ENCODE measurements at regions not wholly inside any gene's neighbourhood (a gene's known extent, or its start where the extent isn't known, plus 50 kb on each side); places are given as distances from the start of the nearest gene placed in this dataset.

DNA sequence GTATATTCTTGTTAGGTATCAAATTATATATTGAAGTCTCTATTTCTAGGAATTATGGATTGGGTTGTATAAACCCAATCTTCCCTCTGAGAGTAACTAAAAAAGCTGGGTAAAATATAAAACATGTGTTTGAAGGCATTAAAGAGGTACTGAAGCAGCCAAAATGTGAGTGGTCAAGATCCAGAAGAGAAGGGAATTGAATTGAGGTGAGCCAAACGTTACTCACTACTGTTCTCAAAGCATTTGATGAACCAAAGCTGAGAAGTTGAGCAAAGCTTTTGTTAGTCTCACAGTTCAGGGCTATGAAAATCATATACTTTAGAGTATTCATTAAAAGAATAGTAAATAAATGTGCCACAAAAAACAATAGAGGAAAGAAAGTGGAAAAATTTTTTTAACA is 365.8 kb downstream of the BCKDHB start:
- Histone ChIP-seq H3F3A (replicated peaks; ENCODE audit: insufficient read depth) (no peaks in the 10 kb centered on the region), H3K9ac (no peak overlapping the region), H3K79me2 (ENCODE audit: insufficient read depth) (no peaks in the 10 kb centered on the region), H3K36me3 (replicated peaks in 1 of 2; ENCODE audit: control insufficient read depth in 1 of 2, insufficient read depth in 2 of 2, low read length in 1 of 2) (peaks cover 0 to 4% of the 10 kb centered on the region in 2 experiments), H4K20me1 (ENCODE audit: insufficient read depth) (no peaks in the 10 kb centered on the region), H3K9me2 (no peaks in the 10 kb centered on the region), H3K4me1 (ENCODE audit: control insufficient read depth in 1 of 2, insufficient read depth in 2 of 2, low read depth in 1 of 2, low read length in 1 of 2) (no peaks in the 10 kb centered on the region; a peak in 1 of 4 replicates), H3K4me2 (no peak overlapping the region), H3K27me3 (ENCODE audit: insufficient read depth) (no peaks in the 10 kb centered on the region), H2AFZ (ENCODE audit: low read depth) (no peak overlapping the region), H3K27ac (ENCODE audit: low read depth in 2 of 2, low read length in 1 of 2) (no peak overlapping the region), H3K9me3 (no peaks in the 10 kb centered on the region; the same call in 1 of the 2 replicates), H3K4me3 (ENCODE audit: low read depth in 2 of 2, low read length in 1 of 2) (no peak overlapping the region)
- WGBS (ENCODE audit: low lambda C conversion rate) = 91% methylated on average over 1 of the region's 1 CpG
- ChIA-PET POLR2A (no interaction called here), CTCF (no interaction called here)
- no peak for DNase-seq
- TF ChIP-seq POLR2AphosphoS5 (IDR thresholded peaks at IDR 0.05; ENCODE audit: low read depth, low read length) = no peak

DNA sequence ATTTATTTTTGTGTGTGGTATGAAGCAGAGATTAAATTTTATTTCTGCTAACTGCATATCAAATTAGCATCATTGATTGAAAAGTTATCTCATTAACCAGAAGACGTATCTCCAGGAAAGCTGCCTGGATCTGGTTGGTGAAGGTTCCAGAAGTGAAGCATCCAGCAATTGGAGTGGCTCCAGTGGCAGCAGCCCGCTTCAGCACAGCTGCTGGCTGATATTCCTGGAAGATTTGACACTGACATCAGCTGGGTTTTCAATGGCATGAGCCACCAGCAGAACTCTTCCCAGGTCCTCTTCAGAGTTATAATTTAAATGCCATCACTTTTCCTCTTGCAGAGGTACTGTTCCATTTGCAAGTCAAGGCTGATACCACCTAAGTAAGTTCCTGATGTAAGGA is 363.5 kb downstream of the BCKDHB start:
- Histone ChIP-seq H3K9ac (no peak overlapping the region), H3K27me3 (ENCODE audit: insufficient read depth) (no peaks in the 10 kb centered on the region), H3F3A (replicated peaks; ENCODE audit: insufficient read depth) (no peaks in the 10 kb centered on the region), H3K4me1 (ENCODE audit: control insufficient read depth in 1 of 2, insufficient read depth in 2 of 2, low read depth in 1 of 2, low read length in 1 of 2) (no peaks in the 10 kb centered on the region; a peak in 1 of 4 replicates), H3K9me3 (no peaks in the 10 kb centered on the region; the same call in 1 of the 2 replicates), H3K9me2 (no peaks in the 10 kb centered on the region), H2AFZ (ENCODE audit: low read depth) (no peak overlapping the region), H3K79me2 (ENCODE audit: insufficient read depth) (no peaks in the 10 kb centered on the region), H3K36me3 (replicated peaks in 1 of 2; ENCODE audit: control insufficient read depth in 1 of 2, insufficient read depth in 2 of 2, low read length in 1 of 2) (peaks cover 0 to 4% of the 10 kb centered on the region in 2 experiments), H3K27ac (ENCODE audit: low read depth in 2 of 2, low read length in 1 of 2) (no peak overlapping the region), H3K4me3 (ENCODE audit: low read depth in 2 of 2, low read length in 1 of 2) (no peak overlapping the region), H3K4me2 (no peak overlapping the region), H4K20me1 (ENCODE audit: insufficient read depth) (no peaks in the 10 kb centered on the region)
- TF ChIP-seq RCOR1 (IDR thresholded peaks at IDR 0.05; ENCODE audit: low read length) = no peak
- no peak for TF ChIP-seq RAD21 (IDR thresholded peaks at IDR 0.05; ENCODE audit: low read length)
- TF ChIP-seq TAF1 (IDR thresholded peaks at IDR 0.05; ENCODE audit: borderline replicate concordance, low read depth, low read length) = no peak
- no peak for TF ChIP-seq FOSL2 (IDR thresholded peaks at IDR 0.05; ENCODE audit: borderline replicate concordance, low read depth)
- no peak for TF ChIP-seq GABPA (IDR thresholded peaks at IDR 0.05; ENCODE audit: low read depth)
- TF ChIP-seq TCF12 (IDR thresholded peaks at IDR 0.05) = no peak
- ChIA-PET CTCF (no interaction called here), POLR2A (no interaction called here)
- DNase-seq = no peak
- WGBS (ENCODE audit: low lambda C conversion rate) = 95% methylated on average over 2 of the region's 2 CpGs

DNA sequence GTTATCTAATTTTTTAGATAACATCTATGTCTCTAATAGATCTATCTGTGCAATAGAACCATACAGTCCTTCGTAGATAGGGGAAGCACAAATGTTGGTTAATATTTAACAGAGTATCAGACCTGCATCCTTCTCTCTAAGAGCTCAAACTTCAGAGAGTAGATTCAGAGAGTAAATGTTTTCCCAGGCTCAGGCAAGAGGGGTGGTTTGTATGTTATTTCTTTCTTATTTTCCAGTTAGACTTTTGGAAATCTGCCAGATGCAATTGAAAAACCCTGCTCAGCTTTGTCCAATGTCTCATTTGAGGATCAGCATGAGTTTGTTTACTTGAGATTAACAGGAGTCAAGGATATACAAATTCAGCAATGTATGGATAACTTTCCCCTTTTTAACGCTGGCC is 361.9 kb downstream of the BCKDHB start:
- H2AFZ ChIP-seq (ENCODE audit: low read depth) = no peak overlapping the region

More for the DNA sequence above, 361.9 kb downstream of the BCKDHB start:
- CTCF ChIA-PET = no interaction called here
- TF ChIP-seq POLR2AphosphoS5 (IDR thresholded peaks at IDR 0.05; ENCODE audit: low read depth, low read length) (no peak), RFX5 (IDR thresholded peaks at IDR 0.05; ENCODE audit: low read length) (no peak), MAX (IDR thresholded peaks at IDR 0.05; ENCODE audit: low read depth) (no peak), FOXM1 (IDR thresholded peaks at IDR 0.05; ENCODE audit: low read depth) (no peak), TEAD4 (IDR thresholded peaks at IDR 0.05; ENCODE audit: borderline replicate concordance, insufficient read depth) (no peak), EP300 (IDR thresholded peaks at IDR 0.05; ENCODE audit: borderline replicate concordance in 1 of 2, low read depth in 1 of 2, low read length in 1 of 2) (no peak), RAD21 (IDR thresholded peaks at IDR 0.05; ENCODE audit: low read length) (no peak), SIN3A (IDR thresholded peaks at IDR 0.05; ENCODE audit: borderline replicate concordance, low read depth, low read length) (no peak)
- TF ChIP-seq, protein P1, sequence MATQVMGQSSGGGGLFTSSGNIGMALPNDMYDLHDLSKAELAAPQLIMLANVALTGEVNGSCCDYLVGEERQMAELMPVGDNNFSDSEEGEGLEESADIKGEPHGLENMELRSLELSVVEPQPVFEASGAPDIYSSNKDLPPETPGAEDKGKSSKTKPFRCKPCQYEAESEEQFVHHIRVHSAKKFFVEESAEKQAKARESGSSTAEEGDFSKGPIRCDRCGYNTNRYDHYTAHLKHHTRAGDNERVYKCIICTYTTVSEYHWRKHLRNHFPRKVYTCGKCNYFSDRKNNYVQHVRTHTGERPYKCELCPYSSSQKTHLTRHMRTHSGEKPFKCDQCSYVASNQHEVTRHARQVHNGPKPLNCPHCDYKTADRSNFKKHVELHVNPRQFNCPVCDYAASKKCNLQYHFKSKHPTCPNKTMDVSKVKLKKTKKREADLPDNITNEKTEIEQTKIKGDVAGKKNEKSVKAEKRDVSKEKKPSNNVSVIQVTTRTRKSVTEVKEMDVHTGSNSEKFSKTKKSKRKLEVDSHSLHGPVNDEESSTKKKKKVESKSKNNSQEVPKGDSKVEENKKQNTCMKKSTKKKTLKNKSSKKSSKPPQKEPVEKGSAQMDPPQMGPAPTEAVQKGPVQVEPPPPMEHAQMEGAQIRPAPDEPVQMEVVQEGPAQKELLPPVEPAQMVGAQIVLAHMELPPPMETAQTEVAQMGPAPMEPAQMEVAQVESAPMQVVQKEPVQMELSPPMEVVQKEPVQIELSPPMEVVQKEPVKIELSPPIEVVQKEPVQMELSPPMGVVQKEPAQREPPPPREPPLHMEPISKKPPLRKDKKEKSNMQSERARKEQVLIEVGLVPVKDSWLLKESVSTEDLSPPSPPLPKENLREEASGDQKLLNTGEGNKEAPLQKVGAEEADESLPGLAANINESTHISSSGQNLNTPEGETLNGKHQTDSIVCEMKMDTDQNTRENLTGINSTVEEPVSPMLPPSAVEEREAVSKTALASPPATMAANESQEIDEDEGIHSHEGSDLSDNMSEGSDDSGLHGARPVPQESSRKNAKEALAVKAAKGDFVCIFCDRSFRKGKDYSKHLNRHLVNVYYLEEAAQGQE (IDR thresholded peaks at IDR 0.05; ENCODE audit: low read depth, low read length) = no peak
- TF ChIP-seq, protein P2, sequence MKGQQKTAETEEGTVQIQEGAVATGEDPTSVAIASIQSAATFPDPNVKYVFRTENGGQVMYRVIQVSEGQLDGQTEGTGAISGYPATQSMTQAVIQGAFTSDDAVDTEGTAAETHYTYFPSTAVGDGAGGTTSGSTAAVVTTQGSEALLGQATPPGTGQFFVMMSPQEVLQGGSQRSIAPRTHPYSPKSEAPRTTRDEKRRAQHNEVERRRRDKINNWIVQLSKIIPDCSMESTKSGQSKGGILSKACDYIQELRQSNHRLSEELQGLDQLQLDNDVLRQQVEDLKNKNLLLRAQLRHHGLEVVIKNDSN (IDR thresholded peaks at IDR 0.05; ENCODE audit: borderline replicate concordance, low read depth) = no peak
- POLR2A ChIA-PET = no interaction called here
- no peak overlapping the region for H3K9ac ChIP-seq
- H3K36me3 ChIP-seq (replicated peaks in 1 of 2; ENCODE audit: control insufficient read depth in 1 of 2, insufficient read depth in 2 of 2, low read length in 1 of 2) = peaks cover 0 to 4% of the 10 kb centered on the region in 2 experiments
- no peaks in the 10 kb centered on the region for H3K9me2 ChIP-seq
- H3K4me2 ChIP-seq = no peak overlapping the region
- H3K27me3 ChIP-seq (ENCODE audit: insufficient read depth) = no peaks in the 10 kb centered on the region
- H3F3A ChIP-seq (replicated peaks; ENCODE audit: insufficient read depth) = no peaks in the 10 kb centered on the region
- H3K4me1 ChIP-seq (ENCODE audit: control insufficient read depth in 1 of 2, insufficient read depth in 2 of 2, low read depth in 1 of 2, low read length in 1 of 2) = no peaks in the 10 kb centered on the region; a peak in 1 of 4 replicates
- H3K79me2 ChIP-seq (ENCODE audit: insufficient read depth) = no peaks in the 10 kb centered on the region
- H4K20me1 ChIP-seq (ENCODE audit: insufficient read depth) = no peaks in the 10 kb centered on the region
- H3K9me3 ChIP-seq = no peaks in the 10 kb centered on the region; the same call in 1 of the 2 replicates
- DNase-seq = no peak
- WGBS (ENCODE audit: low lambda C conversion rate) = 81% methylated on average over 2 of the region's 2 CpGs
- no peak overlapping the region for H3K4me3 ChIP-seq (ENCODE audit: low read depth in 2 of 2, low read length in 1 of 2)
- H3K27ac ChIP-seq (ENCODE audit: low read depth in 2 of 2, low read length in 1 of 2) = no peak overlapping the region
